GM12878 (cell line): ENCODE measurements at regions not wholly inside any gene's neighbourhood (a gene's known extent, or its start where the extent isn't known, plus 50 kb on each side); places are given as distances from the start of the nearest gene placed in this dataset.

Experiments
- ATAC-seq: fragments of 200-7000 bp; cut with Tn5 transposase; 3 replicates; pipeline ENCODE4 v1.9.1; 2020; ENCODE audit warnings: mild to moderate bottlenecking, moderate library complexity
- BruUV-seq: library from RNA; stranded (reverse); fragments of 400-500 nt; replicated peaks from 2 replicates; lab custom pipeline; 2021; lab: Mats Ljungman, UMichigan
- CTCF ChIA-PET: fragments of 300-600 bp; sonication (Branson Sonifier 250); formaldehyde crosslinking; extraction: SDS; loops from one replicate; lab custom pipeline; 2021; ENCODE audit warnings: inconsistent platforms; lab: Yijun Ruan, JAX
- POLR2A ChIA-PET: fragments of 350-600 bp; formaldehyde crosslinking; extraction: SDS; loops from one replicate; lab custom pipeline; 2021; ENCODE audit warnings: inconsistent platforms; lab: Charles Lee
- RAD21 ChIA-PET: fragments of 300-600 bp; sonication (Branson Sonifier 250); formaldehyde crosslinking; loops from one replicate; lab custom pipeline; 2023; ENCODE audit warnings: antibody characterized with exemption; ENCODE audit not compliant: unreplicated experiment; lab: Charles Lee
- SMC1A ChIA-PET: fragments of 300-600 bp; sonication (Branson Sonifier 250); formaldehyde crosslinking; loops from one replicate; lab custom pipeline; 2023; ENCODE audit not compliant: unreplicated experiment, uncharacterized antibody; lab: Charles Lee
- DNase-seq: peaks from one replicate; pipeline ENCODE4 v3.0.0-alpha.2; 2011; ENCODE audit warnings: low read depth, low spot score
- FAIRE-seq: peaks from 3 replicates; lab custom pipeline; 2011; peaks lifted over from hg19 to GRCh38; lab: Jason Lieb, UNC
- H2AFZ ChIP-seq: 2 replicates; pipeline ENCODE4 v1.6.0; 2011; ENCODE audit warnings: low read depth, low read length, control low read depth; ENCODE audit not compliant: control insufficient read depth
- H3K27ac ChIP-seq: 2 replicates; pipeline ENCODE4 v1.5.1; 2011; ENCODE audit warnings: control low read depth; ENCODE audit not compliant: control insufficient read depth, insufficient read depth
- H3K27me3 ChIP-seq, 2 experiments: replicated peaks in 1 of 2; 2 replicates each; pipeline versions ENCODE4 v1.6.0 to v1.6.1; 2011; ENCODE audit warnings: low read length in 1 of 2; ENCODE audit not compliant: control insufficient read depth in 2 of 2, insufficient read depth in 2 of 2
- H3K36me3 ChIP-seq, 2 experiments: 2 replicates each; pipeline ENCODE4 v1.5.1; 2011; ENCODE audit warnings: low read length in 1 of 2; ENCODE audit not compliant: control insufficient read depth in 2 of 2, insufficient read depth in 2 of 2
- H3K4me1 ChIP-seq: 2 replicates; pipeline ENCODE4 v1.6.1; 2011; ENCODE audit warnings: mild to moderate bottlenecking, low read length, moderate library complexity, mixed read lengths; ENCODE audit not compliant: control insufficient read depth, insufficient read depth
- H3K4me2 ChIP-seq: 2 replicates; pipeline ENCODE4 v1.6.0; 2011; ENCODE audit warnings: control low read depth; ENCODE audit not compliant: control insufficient read depth, insufficient read depth
- H3K4me3 ChIP-seq: fragments of 200-600 bp; sonication (generic); 2 replicates; pipeline ENCODE4 v1.5.1; 2016
- H3K79me2 ChIP-seq: 2 replicates; pipeline ENCODE4 v1.6.0; 2011; ENCODE audit warnings: low read length; ENCODE audit not compliant: control insufficient read depth, insufficient read depth
- H3K9ac ChIP-seq: 2 replicates; pipeline ENCODE4 v1.8.0; 2011; ENCODE audit warnings: low read length, control low read depth, mixed read lengths; ENCODE audit not compliant: control insufficient read depth, insufficient read depth
- H3K9me3 ChIP-seq: replicated peaks from 3 replicates; pipeline ENCODE4 v1.5.1; 2011; ENCODE audit warnings: mild to moderate bottlenecking, low read length; ENCODE audit not compliant: control insufficient read depth, insufficient read depth
- H4K20me1 ChIP-seq: 2 replicates; pipeline ENCODE4 v1.6.0; 2011; ENCODE audit not compliant: control insufficient read depth, insufficient read depth
- MTA3 ChIP-seq: IDR thresholded peaks from 2 replicates; pipeline ENCODE4 v1.6.1; 2012; ENCODE audit warnings: low read length, inconsistent platforms, borderline replicate concordance
- NR2F1 ChIP-seq: fragments of 450-650 bp; conservative IDR thresholded peaks from 2 replicates; pipeline ENCODE4 v1.6.1; 2017; ENCODE audit warnings: mild to moderate bottlenecking
- POLR2AphosphoS5 ChIP-seq: IDR thresholded peaks from 2 replicates; pipeline ENCODE4 v1.6.1; 2011; ENCODE audit warnings: mild to moderate bottlenecking, low read length, inconsistent platforms
- SMC3 ChIP-seq: IDR thresholded peaks from 2 replicates; pipeline ENCODE4 v1.6.1; 2011; ENCODE audit warnings: low read length, improper control_type of control experiment, borderline replicate concordance
- STAT1 ChIP-seq: fragments of 450-650 bp; conservative IDR thresholded peaks from 2 replicates; pipeline ENCODE4 v1.6.1; 2014; ENCODE audit warnings: antibody characterized with exemption, mild to moderate bottlenecking
- STAT3 ChIP-seq: IDR thresholded peaks from 2 replicates; pipeline ENCODE4 v1.6.1; 2011; ENCODE audit warnings: low read depth, low read length, improper control_type of control experiment
- ZNF622 ChIP-seq: fragments of 450-650 bp; IDR thresholded peaks from 2 replicates; pipeline ENCODE4 v1.6.1; 2017; ENCODE audit warnings: mild to moderate bottlenecking, inconsistent platforms
- ZZZ3 ChIP-seq: IDR thresholded peaks from 2 replicates; pipeline ENCODE4 v1.6.1; 2011; ENCODE audit warnings: low read depth; ENCODE audit not compliant: control insufficient read depth, insufficient read length
- WGBS: methylation state at CpG from one replicate; pipeline ENCODE4 v1.1.6; 2016; ENCODE audit warnings: low lambda C conversion rate; ENCODE audit not compliant: insufficient replicate concordance, insufficient coverage; ENCODE audit errors: missing lambda C conversion rate; 5-methylcytosine and 5-hydroxymethylcytosine counted together
- in situ Hi-C: fragments of 300-500 bp; cut with MboI; formaldehyde crosslinking; loops from 9 replicates; pipeline ENCODE4 v1.14.3; 2018; ENCODE audit warnings: mixed read lengths
- intact Hi-C: fragments of 100-400 bp; cut with micrococcal nuclease; formaldehyde crosslinking; loops from one replicate; pipeline ENCODE4 v1.14.2; 2022; ENCODE audit not compliant: unreplicated experiment
- TF ChIP-seq, protein P1 (sequence below): IDR thresholded peaks from 2 replicates; pipeline ENCODE4 v1.6.1; 2011; ENCODE audit warnings: borderline replicate concordance, low read depth, mild to moderate bottlenecking, moderate library complexity, mixed read lengths, low read length; ENCODE audit not compliant: insufficient read depth; ENCODE audit errors: extremely low read length
- TF ChIP-seq, protein P2 (sequence below): fragments of 450-650 bp; formaldehyde crosslinking; IDR thresholded peaks from 2 replicates; pipeline ENCODE4 v1.5.0; 2022; ENCODE audit warnings: mild to moderate bottlenecking, missing genetic modification characterization
- TF ChIP-seq, protein P3 (sequence below): IDR thresholded peaks from 2 replicates; pipeline ENCODE4 v1.6.1; 2012; ENCODE audit warnings: low read depth, low read length, improper control_type of control experiment
- TF ChIP-seq, protein P4 (sequence below): fragments of 450-650 bp; formaldehyde crosslinking; IDR thresholded peaks from 2 replicates; pipeline ENCODE4 v1.4.0; 2020; ENCODE audit warnings: mild to moderate bottlenecking, moderate library complexity

DNA sequence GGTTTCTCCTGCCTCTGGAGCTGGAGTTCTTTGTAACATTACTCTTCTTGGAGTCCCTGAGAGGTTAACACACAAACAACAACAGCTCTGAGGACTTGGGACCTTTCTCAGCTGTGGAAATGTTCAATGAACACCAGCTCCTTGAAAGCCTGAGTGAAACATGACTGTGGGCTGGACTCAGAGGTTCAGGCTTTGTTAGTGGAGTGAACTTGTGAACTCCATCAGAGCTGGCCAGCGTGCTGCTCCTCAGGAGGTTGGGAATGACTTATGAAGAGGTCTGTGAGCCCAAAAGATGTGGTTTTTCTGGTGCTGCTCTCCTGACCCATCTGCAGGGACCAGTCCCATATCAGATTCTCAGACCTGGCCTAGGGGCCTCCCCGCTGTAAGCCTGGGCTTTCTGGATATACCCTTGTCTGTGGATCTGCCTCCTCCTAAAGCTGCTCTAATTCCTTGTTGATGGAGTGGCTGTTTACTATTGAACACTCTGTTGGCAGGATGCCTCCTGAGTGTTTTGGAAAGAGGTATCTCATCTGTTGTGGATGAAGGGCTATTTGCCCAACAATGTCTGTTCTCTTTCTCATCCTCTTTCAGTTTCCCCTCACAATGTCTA is 170.0 kb upstream of the GDNF start:
- Histone ChIP-seq H2AFZ (no peak overlapping the region), H3K4me2 (no peak overlapping the region), H3K4me3 (no peak overlapping the region), H3K36me3 (no peaks in the 10 kb centered on the region), H3K9me3 (no peaks in the 10 kb centered on the region), H3K4me1 (no peaks in the 10 kb centered on the region), H3K79me2 (no peaks in the 10 kb centered on the region), H3K9ac (no peak overlapping the region), H4K20me1 (no peaks in the 10 kb centered on the region), H3K27me3 (no peaks in the 10 kb centered on the region; a peak in 1 of 4 replicates), H3K27ac (no peak overlapping the region)
- ATAC-seq, result no peak
- intact Hi-C loops (no loop called here), in situ Hi-C loops (no loop called here)
- WGBS, result 0% methylated on average over 2 of the region's 2 CpGs
- ChIA-PET POLR2A (no interaction called here), CTCF (interaction anchor here (1.1 kb wide), 1 partner anchor 171 kb away, joined by 3 read pairs; no protein-coding TSS in a partner anchor), SMC1A (no interaction called here), RAD21 (no interaction called here)
- DNase-seq, result no peak
- BruUV-seq, result no TSS peak
- TF ChIP-seq SMC3 (no peak), MTA3 (no peak), POLR2AphosphoS5 (no peak), ZNF622 (no peak), STAT3 (no peak), NR2F1 (no peak), ZZZ3 (no peak), STAT1 (no peak)
- TF ChIP-seq, protein P1, sequence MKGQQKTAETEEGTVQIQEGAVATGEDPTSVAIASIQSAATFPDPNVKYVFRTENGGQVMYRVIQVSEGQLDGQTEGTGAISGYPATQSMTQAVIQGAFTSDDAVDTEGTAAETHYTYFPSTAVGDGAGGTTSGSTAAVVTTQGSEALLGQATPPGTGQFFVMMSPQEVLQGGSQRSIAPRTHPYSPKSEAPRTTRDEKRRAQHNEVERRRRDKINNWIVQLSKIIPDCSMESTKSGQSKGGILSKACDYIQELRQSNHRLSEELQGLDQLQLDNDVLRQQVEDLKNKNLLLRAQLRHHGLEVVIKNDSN, result no peak
- TF ChIP-seq, protein P2, sequence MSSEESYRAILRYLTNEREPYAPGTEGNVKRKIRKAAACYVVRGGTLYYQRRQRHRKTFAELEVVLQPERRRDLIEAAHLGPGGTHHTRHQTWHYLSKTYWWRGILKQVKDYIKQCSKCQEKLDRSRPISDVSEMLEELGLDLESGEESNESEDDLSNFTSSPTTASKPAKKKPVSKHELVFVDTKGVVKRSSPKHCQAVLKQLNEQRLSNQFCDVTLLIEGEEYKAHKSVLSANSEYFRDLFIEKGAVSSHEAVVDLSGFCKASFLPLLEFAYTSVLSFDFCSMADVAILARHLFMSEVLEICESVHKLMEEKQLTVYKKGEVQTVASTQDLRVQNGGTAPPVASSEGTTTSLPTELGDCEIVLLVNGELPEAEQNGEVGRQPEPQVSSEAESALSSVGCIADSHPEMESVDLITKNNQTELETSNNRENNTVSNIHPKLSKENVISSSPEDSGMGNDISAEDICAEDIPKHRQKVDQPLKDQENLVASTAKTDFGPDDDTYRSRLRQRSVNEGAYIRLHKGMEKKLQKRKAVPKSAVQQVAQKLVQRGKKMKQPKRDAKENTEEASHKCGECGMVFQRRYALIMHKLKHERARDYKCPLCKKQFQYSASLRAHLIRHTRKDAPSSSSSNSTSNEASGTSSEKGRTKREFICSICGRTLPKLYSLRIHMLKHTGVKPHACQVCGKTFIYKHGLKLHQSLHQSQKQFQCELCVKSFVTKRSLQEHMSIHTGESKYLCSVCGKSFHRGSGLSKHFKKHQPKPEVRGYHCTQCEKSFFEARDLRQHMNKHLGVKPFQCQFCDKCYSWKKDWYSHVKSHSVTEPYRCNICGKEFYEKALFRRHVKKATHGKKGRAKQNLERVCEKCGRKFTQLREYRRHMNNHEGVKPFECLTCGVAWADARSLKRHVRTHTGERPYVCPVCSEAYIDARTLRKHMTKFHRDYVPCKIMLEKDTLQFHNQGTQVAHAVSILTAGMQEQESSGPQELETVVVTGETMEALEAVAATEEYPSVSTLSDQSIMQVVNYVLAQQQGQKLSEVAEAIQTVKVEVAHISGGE (CRISPR knock-in tag), result no peak
- TF ChIP-seq, protein P3, sequence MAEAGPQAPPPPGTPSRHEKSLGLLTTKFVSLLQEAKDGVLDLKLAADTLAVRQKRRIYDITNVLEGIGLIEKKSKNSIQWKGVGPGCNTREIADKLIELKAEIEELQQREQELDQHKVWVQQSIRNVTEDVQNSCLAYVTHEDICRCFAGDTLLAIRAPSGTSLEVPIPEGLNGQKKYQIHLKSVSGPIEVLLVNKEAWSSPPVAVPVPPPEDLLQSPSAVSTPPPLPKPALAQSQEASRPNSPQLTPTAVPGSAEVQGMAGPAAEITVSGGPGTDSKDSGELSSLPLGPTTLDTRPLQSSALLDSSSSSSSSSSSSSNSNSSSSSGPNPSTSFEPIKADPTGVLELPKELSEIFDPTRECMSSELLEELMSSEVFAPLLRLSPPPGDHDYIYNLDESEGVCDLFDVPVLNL, result no peak
- TF ChIP-seq, protein P4, sequence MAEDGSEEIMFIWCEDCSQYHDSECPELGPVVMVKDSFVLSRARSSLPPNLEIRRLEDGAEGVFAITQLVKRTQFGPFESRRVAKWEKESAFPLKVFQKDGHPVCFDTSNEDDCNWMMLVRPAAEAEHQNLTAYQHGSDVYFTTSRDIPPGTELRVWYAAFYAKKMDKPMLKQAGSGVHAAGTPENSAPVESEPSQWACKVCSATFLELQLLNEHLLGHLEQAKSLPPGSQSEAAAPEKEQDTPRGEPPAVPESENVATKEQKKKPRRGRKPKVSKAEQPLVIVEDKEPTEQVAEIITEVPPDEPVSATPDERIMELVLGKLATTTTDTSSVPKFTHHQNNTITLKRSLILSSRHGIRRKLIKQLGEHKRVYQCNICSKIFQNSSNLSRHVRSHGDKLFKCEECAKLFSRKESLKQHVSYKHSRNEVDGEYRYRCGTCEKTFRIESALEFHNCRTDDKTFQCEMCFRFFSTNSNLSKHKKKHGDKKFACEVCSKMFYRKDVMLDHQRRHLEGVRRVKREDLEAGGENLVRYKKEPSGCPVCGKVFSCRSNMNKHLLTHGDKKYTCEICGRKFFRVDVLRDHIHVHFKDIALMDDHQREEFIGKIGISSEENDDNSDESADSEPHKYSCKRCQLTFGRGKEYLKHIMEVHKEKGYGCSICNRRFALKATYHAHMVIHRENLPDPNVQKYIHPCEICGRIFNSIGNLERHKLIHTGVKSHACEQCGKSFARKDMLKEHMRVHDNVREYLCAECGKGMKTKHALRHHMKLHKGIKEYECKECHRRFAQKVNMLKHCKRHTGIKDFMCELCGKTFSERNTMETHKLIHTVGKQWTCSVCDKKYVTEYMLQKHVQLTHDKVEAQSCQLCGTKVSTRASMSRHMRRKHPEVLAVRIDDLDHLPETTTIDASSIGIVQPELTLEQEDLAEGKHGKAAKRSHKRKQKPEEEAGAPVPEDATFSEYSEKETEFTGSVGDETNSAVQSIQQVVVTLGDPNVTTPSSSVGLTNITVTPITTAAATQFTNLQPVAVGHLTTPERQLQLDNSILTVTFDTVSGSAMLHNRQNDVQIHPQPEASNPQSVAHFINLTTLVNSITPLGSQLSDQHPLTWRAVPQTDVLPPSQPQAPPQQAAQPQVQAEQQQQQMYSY, result no peak
- no peak for FAIRE-seq
